ENCODE measurements at regions not wholly inside any gene's neighbourhood (a gene's known extent, or its start where the extent isn't known, plus 50 kb on each side); places are given as distances from the start of the nearest gene placed in this dataset.
"Not testable (repeated sequence)": the region's sequence is repeated elsewhere in the genome, so short reads cannot be mapped to it uniquely, and the experiment has no call there.

GRCh38 chr2:121150713-121151112, 134.3 kb downstream of the TFCP2L1 start:
- DNase-seq, result no peak

DNA sequence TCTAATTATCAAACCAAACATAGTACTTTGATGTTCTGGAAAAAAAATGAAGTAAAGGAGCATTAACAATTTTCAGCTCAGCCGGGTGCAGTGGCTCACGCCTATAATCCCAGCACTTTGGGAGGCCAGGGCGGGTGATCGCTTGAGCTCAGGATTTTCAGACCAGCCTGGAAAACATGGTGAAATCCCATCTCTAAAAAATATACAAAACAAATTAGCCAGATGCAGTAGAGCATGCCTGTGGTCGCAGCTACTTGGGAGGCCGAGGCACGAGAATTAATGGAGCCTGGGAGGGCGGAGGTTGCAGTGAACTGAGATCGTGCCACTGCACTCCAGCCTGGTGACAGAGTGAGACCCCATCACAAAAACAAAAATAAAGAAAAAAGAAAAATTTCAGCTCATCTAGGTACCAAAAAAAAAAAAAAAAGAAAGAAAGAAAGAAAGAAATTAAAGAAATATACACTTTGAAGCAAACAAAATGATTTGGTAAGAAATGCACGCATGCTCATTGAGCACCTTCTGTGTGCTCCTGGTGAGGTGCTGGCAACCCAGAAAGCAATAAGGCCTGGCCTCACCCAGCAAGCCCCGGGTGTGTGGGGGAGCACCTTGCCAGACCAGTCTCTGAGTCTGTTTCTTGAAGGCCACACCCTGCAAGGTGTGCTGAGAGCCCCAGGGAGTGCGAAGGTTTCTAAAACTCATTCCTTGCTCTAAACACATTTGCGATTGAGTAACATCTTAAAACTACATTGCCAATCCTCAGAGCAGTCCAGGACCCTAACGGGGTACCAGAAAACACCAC, 133.5 kb downstream of the TFCP2L1 start:
- no peak for DNase-seq

DNA sequence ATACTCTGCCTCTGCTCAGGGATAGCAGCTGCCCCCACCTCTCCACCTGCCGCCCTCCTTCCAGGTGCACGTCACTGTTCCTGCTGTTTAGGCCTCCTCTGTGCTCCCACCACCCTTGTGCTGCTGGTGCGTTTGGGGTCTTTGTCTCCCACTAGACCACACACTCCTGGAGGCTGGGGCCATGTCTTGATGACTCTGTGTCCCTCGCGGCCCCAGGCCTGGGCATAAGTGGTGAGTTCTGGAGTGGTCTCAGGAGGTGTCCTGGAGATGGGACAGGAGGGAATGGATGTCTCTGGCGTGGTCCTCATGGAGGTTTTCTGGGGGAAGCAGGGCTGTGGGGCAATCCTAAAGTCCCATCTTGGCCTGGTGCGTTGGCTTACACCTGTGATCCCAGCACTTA, 132.1 kb downstream of the TFCP2L1 start:
- DNase-seq, result no peak

- no peak for DNase-seq
These were observed 131.5 kb downstream of the TFCP2L1 start for GRCh38 chr2:121153516-121153915.

DNA sequence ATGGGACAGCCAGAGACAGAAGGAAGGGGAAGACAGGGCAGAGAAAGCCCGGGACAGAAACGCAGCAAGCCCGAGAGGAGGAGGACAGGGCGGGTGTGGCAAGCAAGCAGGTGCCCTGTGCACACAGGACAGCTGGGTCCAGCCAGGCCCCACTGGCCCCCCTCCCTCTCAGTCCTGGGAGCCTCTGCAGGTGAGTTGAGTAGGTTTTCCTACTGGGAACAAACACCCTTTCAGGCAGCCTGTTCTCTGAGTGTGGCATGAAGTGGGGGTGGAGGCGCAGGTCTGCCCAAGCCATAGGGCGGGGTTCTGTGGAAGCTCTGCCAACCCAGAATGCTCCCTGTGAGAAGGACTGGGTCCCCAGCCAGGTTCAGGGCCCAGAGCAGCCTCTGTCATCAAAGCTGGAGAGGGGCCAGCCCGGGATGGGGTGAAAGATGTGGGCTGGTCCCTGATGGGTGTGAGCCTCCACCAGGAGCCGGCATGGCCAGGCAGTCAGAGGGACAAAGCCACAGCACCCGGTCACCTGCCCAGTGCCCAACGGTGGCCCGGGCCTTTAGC, 129.4 kb downstream of the TFCP2L1 start:
- DNase-seq, result no peak

GRCh38 chr2:121157481-121157880, 127.5 kb downstream of the TFCP2L1 start:
- not testable (repeated sequence) for DNase-seq

- DNase-seq, result no peak
These were observed 125.5 kb downstream of the TFCP2L1 start for GRCh38 chr2:121159291-121160071.

DNA sequence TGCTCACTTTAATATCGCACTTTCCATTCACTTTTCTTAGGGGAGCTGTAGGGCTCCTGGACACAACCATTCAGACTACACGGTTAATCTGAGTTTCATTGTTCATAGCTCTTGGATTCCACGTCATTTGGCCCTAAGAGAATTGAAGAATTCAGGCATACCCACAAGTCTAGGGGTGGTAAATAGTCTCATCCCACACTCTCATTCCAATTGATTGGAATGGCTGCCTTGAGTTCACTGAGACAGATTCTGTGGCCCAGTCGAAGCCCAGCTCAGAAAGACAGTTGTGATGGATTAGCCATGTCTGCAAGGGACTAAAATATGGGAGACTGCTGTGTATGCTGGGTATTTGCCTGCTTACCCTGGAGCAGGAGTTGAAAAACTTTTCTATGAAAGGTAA, 124.6 kb downstream of the TFCP2L1 start:
- DNase-seq, result no peak

DNA sequence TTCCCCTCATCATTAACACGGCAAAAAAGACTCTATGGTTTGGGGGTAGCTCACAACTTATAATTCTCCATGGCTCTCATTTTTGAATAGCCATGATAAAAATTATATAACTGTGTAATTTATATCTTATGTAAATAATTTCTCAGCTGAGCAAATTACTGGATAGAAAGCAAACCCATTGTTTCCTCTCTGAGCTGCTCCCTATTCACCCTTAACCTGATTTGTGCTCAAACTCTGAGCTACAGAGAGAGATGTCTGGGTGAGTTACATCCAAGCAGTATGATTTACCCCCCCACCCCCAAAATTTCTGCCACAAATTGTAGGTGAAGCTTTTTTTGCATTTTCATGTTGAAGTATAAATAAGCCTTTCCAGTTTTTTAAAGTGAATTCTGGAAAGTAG, 123.7 kb downstream of the TFCP2L1 start:
- DNase-seq, result no peak

- DNase-seq, result no peak
These were observed 122.1 kb downstream of the TFCP2L1 start for GRCh38 chr2:121162893-121163292.

GRCh38 chr2:121164042-121164441, 121.0 kb downstream of the TFCP2L1 start:
- DNase-seq, result no peak

- no peak for DNase-seq
These were observed 119.9 kb downstream of the TFCP2L1 start for GRCh38 chr2:121165038-121165542.

All from NCI-H524 (cell line).